ENCODE measurements at regions not wholly inside any gene's neighbourhood (a gene's known extent, or its start where the extent isn't known, plus 50 kb on each side); places are given as distances from the start of the nearest gene placed in this dataset.
"Not testable (repeated sequence)": the region's sequence is repeated elsewhere in the genome, so short reads cannot be mapped to it uniquely, and the experiment has no call there.

GRCh38 chr2:87610974-87611373, 136.9 kb upstream of the PLGLB2 start:
- DNase-seq; H3K27ac ChIP-seq; H3K27me3 ChIP-seq (replicated peaks in 1 of 7); H3K4me1 ChIP-seq; intact Hi-C loops (cut with DNase I; ENCODE audit: low total_unique reads); H3K36me3 ChIP-seq; H3K9me3 ChIP-seq; H3K4me3 ChIP-seq: not testable (repeated sequence)
- 100% methylated on average over 1 of the region's 1 CpG; no CpG with 5 or more reads in 4 of the 5 donors for WGBS, 5 donors

- H3K27me3 ChIP-seq (replicated peaks in 1 of 7); H3K4me3 ChIP-seq; H3K9me3 ChIP-seq; DNase-seq; H3K4me1 ChIP-seq; intact Hi-C loops (cut with DNase I; ENCODE audit: low total_unique reads); H3K27ac ChIP-seq; H3K36me3 ChIP-seq: not testable (repeated sequence)
- WGBS, 5 donors: no CpG with 5 or more reads among the region's 4 CpGs
These were observed 136.5 kb upstream of the PLGLB2 start for GRCh38 chr2:87611416-87611815.

DNA sequence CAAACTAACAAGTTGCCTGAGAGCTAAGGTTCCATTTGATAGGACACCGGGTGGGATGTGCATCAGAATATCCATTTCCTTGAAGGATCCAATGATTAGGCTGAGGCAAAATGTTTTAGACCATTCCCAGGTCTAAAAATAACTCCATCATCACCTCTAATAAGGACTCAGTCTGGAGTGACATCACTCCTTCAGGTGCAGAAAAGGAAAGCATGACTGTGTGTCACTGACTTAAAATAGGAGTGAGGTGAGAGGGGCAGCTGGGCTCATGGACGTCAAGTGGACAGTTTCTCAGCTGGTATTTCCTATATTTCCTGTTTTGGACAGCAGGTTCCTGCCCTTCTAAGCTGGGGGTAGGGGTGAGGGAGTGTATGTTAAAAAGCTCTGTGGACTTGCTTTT, 135.9 kb upstream of the PLGLB2 start:
- intact Hi-C loops (cut with DNase I; ENCODE audit: low total_unique reads); H3K4me3 ChIP-seq; H3K36me3 ChIP-seq; H3K9me3 ChIP-seq; H3K27me3 ChIP-seq (replicated peaks in 1 of 7); DNase-seq; H3K4me1 ChIP-seq; H3K27ac ChIP-seq: not testable (repeated sequence)
- WGBS, 5 donors: no CpG with 5 or more reads among the region's 2 CpGs

- H3K9me3 ChIP-seq; H3K27me3 ChIP-seq (replicated peaks in 1 of 7); H3K4me1 ChIP-seq; intact Hi-C loops (cut with DNase I; ENCODE audit: low total_unique reads); DNase-seq; H3K27ac ChIP-seq; H3K36me3 ChIP-seq; H3K4me3 ChIP-seq: not testable (repeated sequence)
These were observed 133.0 kb upstream of the PLGLB2 start for GRCh38 chr2:87614829-87615434.

DNA sequence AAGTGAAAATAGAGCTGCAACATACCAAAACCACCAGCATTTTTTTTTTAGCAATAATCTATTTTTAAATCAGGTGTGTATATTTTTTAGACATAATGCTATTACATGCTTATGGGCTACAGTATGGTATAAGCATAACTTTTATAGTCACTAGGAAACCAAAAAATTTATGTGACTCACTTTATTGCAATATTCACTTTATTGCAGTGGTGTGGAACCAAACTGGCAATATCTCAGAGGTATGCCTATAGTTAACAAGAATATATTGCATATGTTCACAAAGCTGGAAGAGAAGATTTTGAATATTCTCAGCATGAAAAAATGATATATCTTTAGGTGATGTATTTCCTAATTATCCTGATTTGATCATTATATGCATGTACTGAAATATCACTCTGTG, 128.8 kb upstream of the PLGLB2 start:
- DNase-seq; intact Hi-C loops (cut with DNase I; ENCODE audit: low total_unique reads); H3K9me3 ChIP-seq: not testable (repeated sequence)

GRCh38 chr2:87621139-87621538, 126.7 kb upstream of the PLGLB2 start:
- DNase-seq; intact Hi-C loops (cut with DNase I; ENCODE audit: low total_unique reads); H3K27ac ChIP-seq; H3K27me3 ChIP-seq (replicated peaks in 1 of 7); H3K4me3 ChIP-seq; H3K9me3 ChIP-seq; H3K36me3 ChIP-seq; H3K4me1 ChIP-seq: not testable (repeated sequence)
- WGBS, 5 donors: no CpG with 5 or more reads among the region's 4 CpGs

More for the DNA sequence above, 128.8 kb upstream of the PLGLB2 start:
- not testable (repeated sequence) for H3K27me3 ChIP-seq (replicated peaks in 1 of 7); H3K36me3 ChIP-seq; H3K4me3 ChIP-seq; H3K4me1 ChIP-seq; H3K27ac ChIP-seq

- intact Hi-C loops (cut with DNase I; ENCODE audit: low total_unique reads); DNase-seq; H3K27me3 ChIP-seq (replicated peaks in 1 of 7); H3K9me3 ChIP-seq; H3K27ac ChIP-seq; H3K4me3 ChIP-seq; H3K36me3 ChIP-seq; H3K4me1 ChIP-seq: not testable (repeated sequence)
- no CpG with 5 or more reads among the region's 4 CpGs for WGBS, 5 donors
These were observed 125.2 kb upstream of the PLGLB2 start for GRCh38 chr2:87622720-87623119.

DNA sequence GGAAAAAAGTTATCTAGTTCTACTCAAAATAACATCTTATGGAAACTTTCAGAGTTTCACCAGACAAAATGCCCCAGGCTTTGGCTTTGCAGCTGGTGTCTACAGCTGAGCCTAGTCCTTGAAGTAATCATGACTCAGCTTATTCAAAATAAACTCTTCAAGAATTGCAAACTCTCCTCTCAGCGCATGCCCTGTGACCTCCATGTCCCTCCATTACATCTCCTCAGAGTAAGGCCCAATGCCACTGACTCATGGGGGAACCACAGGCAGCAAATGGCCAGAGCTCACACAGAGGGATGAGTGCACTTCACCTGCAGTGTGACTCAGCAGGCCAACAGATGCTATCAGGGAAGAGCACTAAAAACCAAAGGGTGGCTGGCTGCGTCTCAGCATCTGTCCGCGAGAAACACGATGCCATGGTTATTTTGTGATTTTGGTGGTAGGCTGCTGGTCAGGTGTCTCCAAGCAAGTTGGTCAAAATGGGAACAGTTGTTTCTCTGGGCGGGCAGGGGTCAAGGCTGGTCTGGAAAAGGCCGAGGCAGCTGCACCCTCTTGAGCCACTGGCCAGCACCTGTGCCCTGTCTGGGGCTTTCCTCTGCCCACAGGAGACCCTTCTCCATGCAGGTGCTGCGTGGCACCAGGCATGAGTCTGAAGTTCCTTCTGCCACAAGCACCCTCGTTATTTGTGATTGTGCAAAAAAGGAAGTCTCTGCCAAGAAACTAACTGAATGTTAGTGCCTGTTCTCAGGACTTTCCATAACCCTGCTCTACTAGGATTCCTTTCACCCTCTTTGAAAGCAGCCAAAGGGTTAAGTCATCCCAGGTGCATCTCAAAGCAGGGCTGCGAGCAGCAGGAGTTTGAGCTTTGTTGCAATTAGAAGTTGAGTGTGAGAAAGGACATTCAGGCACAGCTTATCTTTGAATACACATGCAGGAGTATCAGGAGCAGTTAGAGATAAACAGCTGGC, 118.1 kb upstream of the PLGLB2 start:
- DNase-seq; H3K9me3 ChIP-seq; H3K4me1 ChIP-seq; H3K27ac ChIP-seq; H3K27me3 ChIP-seq (replicated peaks in 1 of 7); intact Hi-C loops (cut with DNase I; ENCODE audit: low total_unique reads); H3K4me3 ChIP-seq; H3K36me3 ChIP-seq: not testable (repeated sequence)
- WGBS, 5 donors: 54 to 82% (median 63%) methylated on average over 6 to 9 of the region's 10 CpGs

DNA sequence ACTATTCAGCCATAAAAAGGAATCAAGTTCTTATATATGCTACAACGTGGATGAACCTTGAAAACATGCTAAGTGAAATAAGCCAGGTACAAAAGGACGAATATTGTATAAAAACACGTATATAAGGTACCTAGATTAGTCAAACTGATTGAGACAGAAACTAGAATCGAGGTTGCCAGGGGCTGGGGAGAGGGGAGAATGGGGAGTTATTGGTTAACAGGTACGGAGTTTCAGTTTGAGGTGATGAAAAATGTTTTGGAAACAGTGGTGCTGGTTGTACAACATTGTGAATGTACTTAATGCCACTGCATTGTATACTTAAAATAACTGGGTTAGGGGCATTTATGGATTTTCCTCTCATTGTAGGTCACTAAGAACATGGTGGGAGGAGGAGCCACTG, 117.0 kb upstream of the PLGLB2 start:
- DNase-seq; H3K9me3 ChIP-seq; H3K4me1 ChIP-seq; H3K27me3 ChIP-seq (replicated peaks in 1 of 7); H3K36me3 ChIP-seq; intact Hi-C loops (cut with DNase I; ENCODE audit: low total_unique reads); H3K4me3 ChIP-seq; H3K27ac ChIP-seq: not testable (repeated sequence)
- WGBS, 5 donors: 57 to 100% methylated on average over 1 of the region's 5 CpGs; no CpG with 5 or more reads in 3 of the 5 donors

- DNase-seq; H3K27me3 ChIP-seq (replicated peaks in 1 of 7); H3K4me1 ChIP-seq; intact Hi-C loops (cut with DNase I; ENCODE audit: low total_unique reads); H3K4me3 ChIP-seq; H3K36me3 ChIP-seq; H3K9me3 ChIP-seq; H3K27ac ChIP-seq: not testable (repeated sequence)
- WGBS, 5 donors: 65 to 88% (median 84%) methylated on average over 1 to 2 of the region's 3 CpGs
These were observed 116.5 kb upstream of the PLGLB2 start for GRCh38 chr2:87631402-87631801.

GRCh38 chr2:87633287-87633963, 114.5 kb upstream of the PLGLB2 start:
- intact Hi-C loops (cut with DNase I; ENCODE audit: low total_unique reads); H3K4me1 ChIP-seq; H3K4me3 ChIP-seq; H3K36me3 ChIP-seq; H3K27me3 ChIP-seq (replicated peaks in 1 of 7); H3K9me3 ChIP-seq; H3K27ac ChIP-seq; DNase-seq: not testable (repeated sequence)
- WGBS, 5 donors: 70 to 91% (median 82%) methylated on average over 2 to 3 of the region's 3 CpGs

Data from spleen (tissue), 11 donors.